ENCODE measurements at regions not wholly inside any gene's neighbourhood (a gene's known extent, or its start where the extent isn't known, plus 50 kb on each side); places are given as distances from the start of the nearest gene placed in this dataset.

- intact Hi-C loops (cut with DNase I; ENCODE audit: low total_unique reads), result no loop called here
- TF ChIP-seq POLR2AphosphoS5 (IDR thresholded peaks at IDR 0.05), result no peak
- TF ChIP-seq POLR2A (IDR thresholded peaks at IDR 0.05), result no peak
- no peak for TF ChIP-seq CTCF (IDR thresholded peaks at IDR 0.05)
- H3K4me1 ChIP-seq, result no peaks in the 10 kb centered on the region
- H3K27me3 ChIP-seq, result no peaks in the 10 kb centered on the region
- no peaks in the 10 kb centered on the region for H3K36me3 ChIP-seq
- no peak overlapping the region for H3K4me3 ChIP-seq
- H3K9me3 ChIP-seq, result no peaks in the 10 kb centered on the region
- DNase-seq (ENCODE audit: low spot score in 2 of 2), result no peak
- H3K27ac ChIP-seq, result no peak overlapping the region
Measured at GRCh38 chr18:59963229-59963628, 63.4 kb downstream of the PMAIP1 start.

- intact Hi-C loops (cut with DNase I; ENCODE audit: low total_unique reads), result no loop called here
- Histone ChIP-seq H3K9me3 (no peaks in the 10 kb centered on the region), H3K27ac (no peak overlapping the region), H3K4me1 (no peaks in the 10 kb centered on the region), H3K27me3 (no peaks in the 10 kb centered on the region), H3K4me3 (no peak overlapping the region), H3K36me3 (no peaks in the 10 kb centered on the region)
- no peak for DNase-seq (ENCODE audit: low spot score in 2 of 2)
- TF ChIP-seq CTCF (IDR thresholded peaks at IDR 0.05), result no peak
- no peak for TF ChIP-seq POLR2A (IDR thresholded peaks at IDR 0.05)
- TF ChIP-seq POLR2AphosphoS5 (IDR thresholded peaks at IDR 0.05), result no peak
Measured at GRCh38 chr18:59961070-59961469, 61.3 kb downstream of the PMAIP1 start.

GRCh38 chr18:59960272-59960671 lies 60.5 kb downstream of the PMAIP1 start:
- no peaks in the 10 kb centered on the region for H3K4me1 ChIP-seq
- no peaks in the 10 kb centered on the region for H3K9me3 ChIP-seq
- no peak for DNase-seq (ENCODE audit: low spot score in 2 of 2)
- H3K36me3 ChIP-seq, result no peaks in the 10 kb centered on the region
- no peaks in the 10 kb centered on the region for H3K27me3 ChIP-seq
- H3K27ac ChIP-seq, result peak overlapping the region in 1 of 2 donors; percentile 69
- TF ChIP-seq CTCF (IDR thresholded peaks at IDR 0.05), result no peak
- intact Hi-C loops (cut with DNase I; ENCODE audit: low total_unique reads), result no loop called here
- no peak overlapping the region for H3K4me3 ChIP-seq

GRCh38 chr18:59959606-59960005 lies 59.8 kb downstream of the PMAIP1 start:
- Histone ChIP-seq H3K27ac (no peak overlapping the region), H3K4me1 (no peaks in the 10 kb centered on the region), H3K36me3 (no peaks in the 10 kb centered on the region), H3K9me3 (no peaks in the 10 kb centered on the region), H3K4me3 (no peak overlapping the region), H3K27me3 (no peaks in the 10 kb centered on the region)
- no peak for TF ChIP-seq POLR2A (IDR thresholded peaks at IDR 0.05)
- no peak for TF ChIP-seq POLR2AphosphoS5 (IDR thresholded peaks at IDR 0.05)
- no peak for TF ChIP-seq CTCF (IDR thresholded peaks at IDR 0.05)
- no peak for DNase-seq (ENCODE audit: low spot score in 2 of 2)
- intact Hi-C loops (cut with DNase I; ENCODE audit: low total_unique reads), result loop anchor here (2.0 kb wide), 1 partner anchor 51 kb away; no protein-coding TSS in a partner anchor

- no peak for DNase-seq (ENCODE audit: low spot score in 2 of 2)
- Histone ChIP-seq H3K27ac (no peak overlapping the region), H3K4me1 (no peaks in the 10 kb centered on the region), H3K4me3 (no peak overlapping the region), H3K9me3 (no peaks in the 10 kb centered on the region), H3K36me3 (no peaks in the 10 kb centered on the region), H3K27me3 (no peaks in the 10 kb centered on the region)
- intact Hi-C loops (cut with DNase I; ENCODE audit: low total_unique reads), result loop anchor here (2.0 kb wide), 1 partner anchor 50 kb away; no protein-coding TSS in a partner anchor
- TF ChIP-seq CTCF (IDR thresholded peaks at IDR 0.05), result no peak
- no peak for TF ChIP-seq POLR2A (IDR thresholded peaks at IDR 0.05)
- no peak for TF ChIP-seq POLR2AphosphoS5 (IDR thresholded peaks at IDR 0.05)
Measured at GRCh38 chr18:59959073-59959472, 59.3 kb downstream of the PMAIP1 start.

Measured in breast epithelium (tissue), 4 donors.